Astrocyte of the spinal cord (primary cell): ENCODE measurements at regions not wholly inside any gene's neighbourhood (a gene's known extent, or its start where the extent isn't known, plus 50 kb on each side); places are given as distances from the start of the nearest gene placed in this dataset.

Source experiments
- DNase-seq: peaks from one replicate; pipeline ENCODE4 v3.0.0; 2011; ENCODE audit warnings: low read depth, low spot score
- H3K4me3 ChIP-seq: 2 replicates; pipeline ENCODE4 v1.5.1; 2011; ENCODE audit warnings: low read depth, mild to moderate bottlenecking, low read length, moderate library complexity
- in situ Hi-C: cut with HindIII; loops from 2 replicates; pipeline ENCODE4 v1.10.0; 2017; ENCODE audit warnings: low sequenced_read_pairs
- TF ChIP-seq, protein P1 (sequence below): IDR thresholded peaks from 2 replicates; pipeline ENCODE4 v1.5.1; 2012; ENCODE audit warnings: low read depth, mild to moderate bottlenecking, low read length, inconsistent platforms

DNA sequence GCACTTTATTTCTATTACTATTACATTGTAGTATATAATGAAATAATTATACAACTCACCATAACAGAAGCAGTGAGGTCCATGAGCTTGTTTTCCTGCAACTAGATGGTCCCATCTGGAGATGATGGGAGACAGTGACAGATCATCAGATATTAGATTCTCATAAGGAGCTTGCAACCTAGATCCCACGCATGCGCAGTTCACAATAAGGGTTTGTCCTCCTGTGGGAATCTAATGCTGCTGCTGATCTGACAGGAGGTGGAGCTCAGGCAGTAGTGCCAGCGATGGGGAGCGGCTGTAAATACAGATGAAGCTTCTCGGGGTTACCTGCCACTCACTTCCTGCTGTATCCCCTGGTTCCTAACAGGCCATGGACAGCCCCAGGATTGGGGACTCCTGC is 139.5 kb upstream of the TCF21 start:
- no peak overlapping the region for H3K4me3 ChIP-seq
- no peak for DNase-seq
- in situ Hi-C loops: no loop called here
- TF ChIP-seq, protein P1, sequence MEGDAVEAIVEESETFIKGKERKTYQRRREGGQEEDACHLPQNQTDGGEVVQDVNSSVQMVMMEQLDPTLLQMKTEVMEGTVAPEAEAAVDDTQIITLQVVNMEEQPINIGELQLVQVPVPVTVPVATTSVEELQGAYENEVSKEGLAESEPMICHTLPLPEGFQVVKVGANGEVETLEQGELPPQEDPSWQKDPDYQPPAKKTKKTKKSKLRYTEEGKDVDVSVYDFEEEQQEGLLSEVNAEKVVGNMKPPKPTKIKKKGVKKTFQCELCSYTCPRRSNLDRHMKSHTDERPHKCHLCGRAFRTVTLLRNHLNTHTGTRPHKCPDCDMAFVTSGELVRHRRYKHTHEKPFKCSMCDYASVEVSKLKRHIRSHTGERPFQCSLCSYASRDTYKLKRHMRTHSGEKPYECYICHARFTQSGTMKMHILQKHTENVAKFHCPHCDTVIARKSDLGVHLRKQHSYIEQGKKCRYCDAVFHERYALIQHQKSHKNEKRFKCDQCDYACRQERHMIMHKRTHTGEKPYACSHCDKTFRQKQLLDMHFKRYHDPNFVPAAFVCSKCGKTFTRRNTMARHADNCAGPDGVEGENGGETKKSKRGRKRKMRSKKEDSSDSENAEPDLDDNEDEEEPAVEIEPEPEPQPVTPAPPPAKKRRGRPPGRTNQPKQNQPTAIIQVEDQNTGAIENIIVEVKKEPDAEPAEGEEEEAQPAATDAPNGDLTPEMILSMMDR: no peak

DNA sequence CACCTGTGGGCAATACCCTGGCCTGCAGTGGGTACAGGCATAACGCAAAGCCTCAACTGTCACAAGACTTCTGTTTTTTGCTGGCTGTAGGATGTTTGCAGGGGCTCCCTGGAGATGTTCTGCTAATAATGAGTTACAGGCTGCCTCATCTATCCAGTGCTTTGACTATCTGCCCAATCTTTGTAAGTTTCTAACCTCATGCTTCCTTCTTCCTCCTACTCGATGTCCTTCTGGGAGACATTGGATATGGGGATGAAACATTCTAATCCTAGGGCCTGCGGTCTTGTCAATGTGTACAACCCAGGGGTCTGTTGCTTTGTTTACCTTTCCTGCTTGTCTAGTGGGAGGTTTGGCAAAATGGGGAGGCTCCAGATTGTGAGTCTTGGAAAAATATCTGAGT is 136.8 kb upstream of the TCF21 start:
- no peak overlapping the region for H3K4me3 ChIP-seq
- TF ChIP-seq, protein P1: no peak
- in situ Hi-C loops: no loop called here
- DNase-seq: no peak

DNA sequence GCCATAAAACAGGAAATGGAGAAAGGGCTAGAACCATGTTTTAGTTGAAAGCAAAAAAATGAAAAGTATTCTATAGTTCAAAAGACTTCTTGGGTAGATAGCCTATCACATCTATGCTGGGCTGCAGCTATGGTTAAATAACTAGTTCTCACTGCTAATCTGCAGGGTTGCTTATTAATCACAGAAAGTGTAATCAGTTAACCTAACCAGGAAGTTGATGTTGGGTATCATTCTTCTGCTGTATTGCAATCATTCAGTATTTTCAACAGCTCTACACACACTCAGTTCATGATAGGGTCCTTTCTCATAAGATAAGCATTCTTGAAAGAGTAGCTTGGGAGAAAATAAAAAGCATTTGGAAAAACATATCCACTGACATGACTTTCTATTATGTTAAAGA is 135.2 kb upstream of the TCF21 start:
- in situ Hi-C loops: no loop called here
- no peak for DNase-seq
- no peak overlapping the region for H3K4me3 ChIP-seq
- TF ChIP-seq, protein P1: no peak

DNA sequence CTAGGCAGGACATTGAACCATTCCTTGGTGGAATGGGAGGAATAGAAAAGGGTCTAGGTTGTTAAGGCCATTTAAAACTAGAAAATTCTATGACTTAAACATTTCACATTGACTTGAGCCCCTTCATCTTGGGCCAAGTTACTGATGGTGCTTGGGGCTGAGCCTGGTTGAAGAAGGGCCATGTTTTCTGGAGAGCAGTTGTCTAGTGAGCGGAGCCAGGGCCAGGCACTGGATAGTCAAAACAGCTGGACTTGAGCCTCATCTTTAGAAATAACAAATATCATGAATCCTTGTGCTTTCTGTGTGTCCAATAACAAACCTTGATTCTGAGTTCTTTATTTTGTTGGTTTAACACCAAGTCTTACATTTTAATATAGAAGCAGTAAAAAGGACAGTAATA is 134.6 kb upstream of the TCF21 start:
- in situ Hi-C loops: no loop called here

DNA sequence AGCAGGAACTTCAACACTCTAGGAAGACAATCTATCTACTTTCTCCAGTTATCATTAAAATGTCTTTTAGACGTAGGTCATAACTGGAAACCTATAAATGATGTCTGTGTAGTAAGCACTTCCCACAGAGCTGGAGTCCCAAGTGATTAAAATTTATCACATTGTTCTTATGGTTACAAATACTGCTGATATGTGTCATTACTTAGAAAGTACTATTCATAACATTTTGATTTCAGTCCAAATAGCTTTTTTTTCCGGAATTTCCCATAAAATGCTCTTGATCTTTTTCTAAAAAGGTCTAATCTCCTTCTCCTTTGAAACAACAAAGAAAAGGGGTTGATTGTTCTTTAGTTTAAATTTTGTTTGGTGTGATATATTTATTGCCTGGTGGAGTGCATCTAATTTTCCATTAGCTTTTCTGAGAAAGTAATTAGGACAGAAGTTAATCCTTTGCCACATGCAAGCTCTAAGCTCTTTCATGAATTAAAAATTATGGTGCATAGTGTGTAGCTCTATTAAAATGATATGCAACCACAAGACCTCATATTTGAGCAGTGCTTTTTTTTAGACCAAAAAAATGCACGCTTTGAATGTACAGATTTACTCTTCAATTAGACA is 132.7 kb upstream of the TCF21 start:
- peak; percentile 62 for DNase-seq
- TF ChIP-seq, protein P1: no peak

More for the DNA sequence above, 134.6 kb upstream of the TCF21 start:
- H3K4me3 ChIP-seq: no peak overlapping the region
- DNase-seq: no peak
- TF ChIP-seq, protein P1: no peak

DNA sequence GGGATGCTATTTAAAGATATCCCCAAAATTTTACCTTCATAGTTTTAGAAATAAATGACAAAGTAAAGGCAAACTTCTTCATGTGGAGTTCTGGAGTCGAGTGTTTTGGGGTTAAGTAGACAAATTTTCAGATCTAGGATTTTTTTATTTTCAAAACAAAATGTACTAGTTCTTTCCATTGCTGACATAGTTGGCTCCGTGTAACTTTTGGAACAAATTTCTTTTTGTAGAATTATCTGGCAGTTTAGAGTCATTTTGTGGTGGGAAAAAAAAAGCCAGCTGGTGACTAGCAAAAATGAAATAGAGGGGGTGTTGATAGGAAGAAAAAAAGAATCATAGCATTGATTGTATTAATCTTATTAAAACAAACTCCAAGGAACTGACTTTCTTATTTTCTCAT is 131.6 kb upstream of the TCF21 start:
- H3K4me3 ChIP-seq: no peak overlapping the region
- TF ChIP-seq, protein P1: no peak
- in situ Hi-C loops: no loop called here
- DNase-seq: no peak

More for the DNA sequence above, 132.7 kb upstream of the TCF21 start:
- in situ Hi-C loops: no loop called here
- H3K4me3 ChIP-seq: no peak overlapping the region
